Upper lobe of right lung (tissue), 1 donor: ENCODE measurements at regions not wholly inside any gene's neighbourhood (a gene's known extent, or its start where the extent isn't known, plus 50 kb on each side); places are given as distances from the start of the nearest gene placed in this dataset. TPM values are rescaled to one million over a fixed set of nuclear protein-coding genes. Genes with fewer than 3 reads are reported as not detected.
A peak's percentile ranks its signal among the peaks of the same experiment; 100 is the strongest.

Experiments
- ATAC-seq: fragments of 200-7000 bp; cut with Tn5 transposase; one replicate; pipeline ENCODE4 v1.9.1; 2020; ENCODE audit warnings: mild to moderate bottlenecking, moderate library complexity
- DNase-seq: peaks from one replicate; pipeline ENCODE4 v3.0.0-alpha.2; 2020
- H3K27ac ChIP-seq: fragments of 200-600 bp; one replicate; pipeline ENCODE4 v1.8.0; 2022
- H3K27me3 ChIP-seq: fragments of 200-600 bp; one replicate; pipeline ENCODE4 v1.8.0; 2022; ENCODE audit warnings: mild to moderate bottlenecking
- H3K36me3 ChIP-seq: fragments of 200-600 bp; one replicate; pipeline ENCODE4 v1.8.0; 2022
- H3K4me1 ChIP-seq: fragments of 200-600 bp; one replicate; pipeline ENCODE4 v1.8.0; 2022
- H3K4me3 ChIP-seq: fragments of 200-600 bp; one replicate; pipeline ENCODE4 v1.8.0; 2022; ENCODE audit warnings: mild to moderate bottlenecking
- H3K9me3 ChIP-seq: fragments of 200-600 bp; one replicate; pipeline ENCODE4 v1.8.0; 2022
- CTCF ChIP-seq: fragments of 200-600 bp; IDR thresholded peaks from one replicate; pipeline ENCODE4 v1.8.0; 2022; ENCODE audit warnings: antibody characterized with exemption
- intact Hi-C: fragments of 100-400 bp; cut with DNase I; formaldehyde crosslinking; loops from one replicate; pipeline ENCODE4 v1.11.0; 2022
- microRNA-seq: library from miRNA; unstranded; fragments of <30 nt; microRNA quantifications from one replicate; pipeline ENCODE4 v1.2.0, GENCODE V29; 2020; ENCODE audit warnings: borderline microRNAs expressed
- donor health status: DM: no; HTN: yes; CAD: no; lungs with severe emphysema.

GRCh38 chr13:61466280-61466679 is 50.6 kb upstream of the PCDH20 start:
- no peak for ATAC-seq
- TF ChIP-seq CTCF = peak; percentile 12
- no peaks in the 10 kb centered on the region for H3K36me3 ChIP-seq

More at GRCh38 chr13:61466280-61466679, 50.6 kb upstream of the PCDH20 start:
- Histone ChIP-seq H3K27me3 (no peaks in the 10 kb centered on the region), H3K9me3 (no peaks in the 10 kb centered on the region), H3K27ac (no peak overlapping the region), H3K4me1 (no peaks in the 10 kb centered on the region), H3K4me3 (no peak overlapping the region)
- no peak for DNase-seq
- intact Hi-C loops = no loop called here

Small RNAs in the stretch of these regions (microRNA-seq; reads per million reads assigned to microRNA genes)
- not detected for gene MIR4704
- not detected for gene MIR548X2
